ENCODE measurements at regions not wholly inside any gene's neighbourhood (a gene's known extent, or its start where the extent isn't known, plus 50 kb on each side); places are given as distances from the start of the nearest gene placed in this dataset.

GRCh38 chr9:90017679-90018078 is 412.9 kb downstream of the GADD45G start:
- DNase-seq, result no peak

- no peak for DNase-seq
These were observed 413.9 kb downstream of the GADD45G start for GRCh38 chr9:90018688-90019087.

- no peak for DNase-seq
These were observed 414.8 kb downstream of the GADD45G start for GRCh38 chr9:90019626-90020025.

- DNase-seq, result no peak
These were observed 415.6 kb downstream of the GADD45G start for GRCh38 chr9:90020276-90020871.

- DNase-seq, result no peak
These were observed 416.5 kb downstream of the GADD45G start for GRCh38 chr9:90021216-90021906.

- DNase-seq, result no peak
These were observed 417.7 kb downstream of the GADD45G start for GRCh38 chr9:90022474-90022873.

- no peak for DNase-seq
These were observed 419.0 kb downstream of the GADD45G start for GRCh38 chr9:90023861-90024260.

GRCh38 chr9:90024409-90024808 is 419.6 kb downstream of the GADD45G start:
- DNase-seq, result no peak

- no peak for DNase-seq
These were observed 420.0 kb downstream of the GADD45G start for GRCh38 chr9:90024823-90025222.

GRCh38 chr9:90025816-90026215 is 421.0 kb downstream of the GADD45G start:
- no peak for DNase-seq

GRCh38 chr9:90027296-90027790 is 422.5 kb downstream of the GADD45G start:
- DNase-seq, result no peak

- no peak for DNase-seq
These were observed 424.6 kb downstream of the GADD45G start for GRCh38 chr9:90029386-90029785.

GRCh38 chr9:90029996-90030395 is 425.2 kb downstream of the GADD45G start:
- no peak for DNase-seq

- DNase-seq, result no peak
These were observed 427.6 kb downstream of the GADD45G start for GRCh38 chr9:90032296-90033027.

- DNase-seq, result no peak
These were observed 428.3 kb downstream of the GADD45G start for GRCh38 chr9:90033028-90033650.

- DNase-seq, result no peak
These were observed 429.3 kb downstream of the GADD45G start for GRCh38 chr9:90034071-90034470.

GRCh38 chr9:90035471-90035870 is 430.7 kb downstream of the GADD45G start:
- no peak for DNase-seq

GRCh38 chr9:90037146-90037797 is 432.5 kb downstream of the GADD45G start:
- no peak for DNase-seq

- DNase-seq, result peak; percentile 88
These were observed 434.0 kb downstream of the GADD45G start for GRCh38 chr9:90038763-90039162.

- peak; percentile 83 for DNase-seq
These were observed 439.5 kb downstream of the GADD45G start for GRCh38 chr9:90044263-90044662.

GRCh38 chr9:90044710-90045151 is 439.9 kb downstream of the GADD45G start:
- peak; percentile 92 for DNase-seq

- no peak for DNase-seq
These were observed 441.6 kb downstream of the GADD45G start for GRCh38 chr9:90046317-90046861.

- no peak for DNase-seq
These were observed 443.0 kb downstream of the GADD45G start for GRCh38 chr9:90047828-90048227.
